ENCODE measurements at regions not wholly inside any gene's neighbourhood (a gene's known extent, or its start where the extent isn't known, plus 50 kb on each side); places are given as distances from the start of the nearest gene placed in this dataset.

DNA sequence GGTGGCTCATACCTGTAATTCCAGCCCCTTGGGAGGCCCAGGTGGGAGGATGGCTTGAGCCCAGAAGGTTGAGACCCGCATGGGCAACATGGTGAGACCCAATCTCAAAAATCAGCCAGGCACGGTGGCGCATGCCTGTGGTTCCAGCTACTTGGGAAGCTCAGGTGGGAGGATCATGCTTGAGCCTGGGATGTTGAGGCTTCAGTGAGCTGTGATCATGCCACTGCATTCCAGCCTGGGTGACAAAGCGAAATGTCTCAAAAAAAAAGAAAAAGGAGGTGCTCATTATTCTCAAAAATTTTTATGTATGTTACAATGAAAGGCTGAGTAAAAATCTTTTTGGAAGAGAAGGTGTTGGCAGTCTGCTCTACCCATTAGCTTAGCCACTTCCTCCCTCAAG is 106.8 kb downstream of the TSN start (continued):
- no peak for TF ChIP-seq BCL11A (IDR thresholded peaks at IDR 0.05; ENCODE audit: low read depth in 2 of 2, low read length in 2 of 2)
- TF ChIP-seq, protein P1, sequence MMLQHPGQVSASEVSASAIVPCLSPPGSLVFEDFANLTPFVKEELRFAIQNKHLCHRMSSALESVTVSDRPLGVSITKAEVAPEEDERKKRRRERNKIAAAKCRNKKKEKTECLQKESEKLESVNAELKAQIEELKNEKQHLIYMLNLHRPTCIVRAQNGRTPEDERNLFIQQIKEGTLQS (IDR thresholded peaks at IDR 0.05; ENCODE audit: insufficient read depth, low read depth, low read length): no peak
- TF ChIP-seq EZH2 (IDR thresholded peaks at IDR 0.05; ENCODE audit: low read depth, low read length, severe bottlenecking): no peak
- no peak for TF ChIP-seq NANOG (IDR thresholded peaks at IDR 0.05; ENCODE audit: insufficient read depth, low read depth, low read length, poor library complexity, severe bottlenecking)
- TF ChIP-seq BRCA1 (IDR thresholded peaks at IDR 0.05; ENCODE audit: low read depth, low read length): no peak
- TF ChIP-seq JUND (IDR thresholded peaks at IDR 0.05; ENCODE audit: low read length): no peak
